HCT116 (cell line): ENCODE measurements at regions not wholly inside any gene's neighbourhood (a gene's known extent, or its start where the extent isn't known, plus 50 kb on each side); places are given as distances from the start of the nearest gene placed in this dataset.

Experiments
- ATAC-seq: fragments of 200-7000 bp; cut with Tn5 transposase; 2 replicates; pipeline ENCODE4 v1.9.1; 2020; ENCODE audit warnings: mild to moderate bottlenecking, moderate library complexity
- BruUV-seq: library from RNA; stranded (reverse); fragments of 400-500 nt; replicated peaks from 2 replicates; lab custom pipeline; 2021; lab: Mats Ljungman, UMichigan
- CTCF ChIA-PET: fragments of 300-600 bp; sonication (Branson Sonifier 250); formaldehyde crosslinking; loops from one replicate; lab custom pipeline; 2021; ENCODE audit warnings: antibody characterized with exemption; lab: Charles Lee
- POLR2A ChIA-PET: fragments of 300-600, 350-600 bp; sonication (Branson Sonifier 250); formaldehyde crosslinking; loops from one replicate; lab custom pipeline; 2021; ENCODE audit warnings: antibody characterized with exemption; lab: Charles Lee
- RAD21 ChIA-PET, 2 experiments: fragments of 300-600 bp; sonication (Branson Sonifier 250); formaldehyde crosslinking; loops; one replicate each; lab custom pipeline; 2023; ENCODE audit warnings: low total read pairs in 2 of 2; ENCODE audit not compliant: uncharacterized antibody in 2 of 2, unreplicated experiment in 2 of 2, low non-redundant PET in 1 of 2; lab: Charles Lee
- DNase-seq: peaks from one replicate; pipeline ENCODE4 v3.0.0-alpha.2; 2010; ENCODE audit warnings: low read depth, low spot score
- H2AFZ ChIP-seq: fragments of 200-600 bp; shearing (Covaris generic), sonication (generic); 2 replicates; pipeline ENCODE4 v1.6.1; 2017; ENCODE audit warnings: low read depth, mixed run types, mixed read lengths, antibody characterized with exemption, low read length; ENCODE audit not compliant: poor library complexity, severe bottlenecking
- H3K27ac ChIP-seq: 2 replicates; pipeline ENCODE4 v1.5.1; 2012; ENCODE audit warnings: low read depth, low read length
- H3K27me3 ChIP-seq: fragments of 200-600 bp; sonication (generic); 2 replicates; pipeline ENCODE4 v1.6.1; 2016; ENCODE audit warnings: mixed run types, low read length, mixed read lengths; ENCODE audit not compliant: insufficient read depth
- H3K36me3 ChIP-seq, 2 experiments: fragments of 200-500 bp in 1 of 2; fragments of 200-600 bp in 1 of 2; sonication (Bioruptor generic) in 1 of 2; sonication (generic) in 1 of 2; 2 replicates each; pipeline versions ENCODE4 v1.5.1 to v1.6.1; 2014 to 2016; ENCODE audit warnings: low read length in 2 of 2, inconsistent platforms in 1 of 2, mixed read lengths in 1 of 2, mixed run types in 1 of 2; ENCODE audit not compliant: insufficient read depth in 2 of 2, control insufficient read depth in 1 of 2
- H3K4me1 ChIP-seq, 2 experiments: fragments of 200-600 bp in 1 of 2; sonication (generic) in 1 of 2; 2 replicates each; pipeline versions ENCODE4 v1.5.1 to v1.6.1; 2012 to 2017; ENCODE audit warnings: low read length in 2 of 2, inconsistent platforms in 1 of 2, mild to moderate bottlenecking in 1 of 2, mixed read lengths in 1 of 2, mixed run types in 1 of 2, moderate library complexity in 1 of 2; ENCODE audit not compliant: insufficient read depth in 2 of 2, control insufficient read depth in 1 of 2
- H3K4me2 ChIP-seq: fragments of 200-600 bp; sonication (generic); 2 replicates; pipeline ENCODE4 v1.6.1; 2017; ENCODE audit warnings: mixed run types, low read length, mixed read lengths
- H3K4me3 ChIP-seq, 2 experiments: fragments of 200-600 bp in 1 of 2; sonication (generic) in 1 of 2; replicated peaks in 1 of 2; 2 replicates each; pipeline ENCODE4 v1.5.1; 2011 to 2016; ENCODE audit warnings: low read length in 2 of 2, control low read depth in 1 of 2, low read depth in 1 of 2, mild to moderate bottlenecking in 1 of 2, mixed read lengths in 1 of 2, mixed run types in 1 of 2
- H3K79me2 ChIP-seq: fragments of 200-600 bp; sonication (generic); 2 replicates; pipeline ENCODE4 v1.6.1; 2017; ENCODE audit warnings: mild to moderate bottlenecking, mixed run types, low read length, moderate library complexity, mixed read lengths; ENCODE audit not compliant: insufficient read depth
- H3K9ac ChIP-seq: fragments of 200-600 bp; sonication (generic); 2 replicates; pipeline ENCODE4 v1.6.1; 2016; ENCODE audit warnings: low read length, mixed read lengths
- H3K9me2 ChIP-seq: fragments of 200-600 bp; sonication (generic), shearing (Covaris generic); 2 replicates; pipeline ENCODE4 v1.6.1; 2017; ENCODE audit warnings: mixed run types, mild to moderate bottlenecking, moderate library complexity; ENCODE audit not compliant: insufficient read depth
- H3K9me3 ChIP-seq, 2 experiments: fragments of 200-500 bp in 1 of 2; fragments of 200-600 bp in 1 of 2; sonication (Bioruptor generic) in 1 of 2; sonication (generic) in 1 of 2; 2 replicates each; pipeline ENCODE4 v1.6.1; 2014 to 2017; ENCODE audit warnings: low read length in 2 of 2, mixed read lengths in 2 of 2, inconsistent platforms in 1 of 2, low read depth in 1 of 2, mild to moderate bottlenecking in 1 of 2, mixed run types in 1 of 2, moderate library complexity in 1 of 2; ENCODE audit not compliant: control insufficient read depth in 1 of 2, insufficient read depth in 1 of 2
- H4K20me1 ChIP-seq: fragments of 200-600 bp; sonication (generic), shearing (Covaris generic); 2 replicates; pipeline ENCODE4 v1.6.1; 2017; ENCODE audit warnings: mixed run types, mild to moderate bottlenecking, moderate library complexity; ENCODE audit not compliant: insufficient read depth
- CBX3 ChIP-seq: IDR thresholded peaks from 2 replicates; pipeline ENCODE4 v1.6.1; 2012; ENCODE audit warnings: low read depth
- CEBPB ChIP-seq: IDR thresholded peaks from 2 replicates; pipeline ENCODE4 v1.6.1; 2012; ENCODE audit warnings: low read depth
- EGR1 ChIP-seq: IDR thresholded peaks from 2 replicates; pipeline ENCODE4 v1.6.1; 2012; ENCODE audit warnings: low read depth
- ELF1 ChIP-seq: IDR thresholded peaks from 2 replicates; pipeline ENCODE4 v1.6.1; 2012; ENCODE audit warnings: low read depth, borderline replicate concordance
- EZH2phosphoT487 ChIP-seq: fragments of 200-600 bp; IDR thresholded peaks from 2 replicates; pipeline ENCODE4 v1.6.1; 2018; ENCODE audit warnings: antibody characterized with exemption, borderline replicate concordance
- FOSL1 ChIP-seq: IDR thresholded peaks from 2 replicates; pipeline ENCODE4 v1.6.1; 2012; ENCODE audit warnings: low read depth
- JUND ChIP-seq: IDR thresholded peaks from 2 replicates; pipeline ENCODE4 v1.6.1; 2012
- POLR2AphosphoS5 ChIP-seq: IDR thresholded peaks from 2 replicates; pipeline ENCODE4 v1.6.1; 2011; ENCODE audit warnings: mild to moderate bottlenecking, low read depth, low read length, moderate library complexity
- RAD21 ChIP-seq: IDR thresholded peaks from 2 replicates; pipeline ENCODE4 v1.6.1; 2012; ENCODE audit warnings: low read depth, mild to moderate bottlenecking
- SIN3A ChIP-seq: IDR thresholded peaks from 2 replicates; pipeline ENCODE4 v1.6.1; 2012; ENCODE audit warnings: low read depth
- SRF ChIP-seq: IDR thresholded peaks from 2 replicates; pipeline ENCODE4 v1.6.1; 2012; ENCODE audit warnings: low read depth
- ZNF274 ChIP-seq: fragments of 200-500 bp; sonication (Bioruptor generic); IDR thresholded peaks from 2 replicates; pipeline ENCODE4 v1.6.1; 2014; ENCODE audit warnings: mild to moderate bottlenecking, low read depth, low read length, inconsistent platforms
- intact Hi-C: fragments of 100-400 bp; cut with micrococcal nuclease; formaldehyde crosslinking; loops from 2 replicates; pipeline ENCODE4 v1.10.0; 2022
- TF ChIP-seq, protein P1 (sequence below): IDR thresholded peaks from 2 replicates; pipeline ENCODE4 v1.6.1; 2012; ENCODE audit warnings: low read depth
- TF ChIP-seq, protein P2 (sequence below): IDR thresholded peaks from 2 replicates; pipeline ENCODE4 v1.6.1; 2011; ENCODE audit warnings: mild to moderate bottlenecking, low read length, moderate library complexity; ENCODE audit not compliant: insufficient replicate concordance; ENCODE audit errors: extremely low read depth
- TF ChIP-seq, protein P3 (sequence below): IDR thresholded peaks from 2 replicates; pipeline ENCODE4 v1.6.1; 2012

DNA sequence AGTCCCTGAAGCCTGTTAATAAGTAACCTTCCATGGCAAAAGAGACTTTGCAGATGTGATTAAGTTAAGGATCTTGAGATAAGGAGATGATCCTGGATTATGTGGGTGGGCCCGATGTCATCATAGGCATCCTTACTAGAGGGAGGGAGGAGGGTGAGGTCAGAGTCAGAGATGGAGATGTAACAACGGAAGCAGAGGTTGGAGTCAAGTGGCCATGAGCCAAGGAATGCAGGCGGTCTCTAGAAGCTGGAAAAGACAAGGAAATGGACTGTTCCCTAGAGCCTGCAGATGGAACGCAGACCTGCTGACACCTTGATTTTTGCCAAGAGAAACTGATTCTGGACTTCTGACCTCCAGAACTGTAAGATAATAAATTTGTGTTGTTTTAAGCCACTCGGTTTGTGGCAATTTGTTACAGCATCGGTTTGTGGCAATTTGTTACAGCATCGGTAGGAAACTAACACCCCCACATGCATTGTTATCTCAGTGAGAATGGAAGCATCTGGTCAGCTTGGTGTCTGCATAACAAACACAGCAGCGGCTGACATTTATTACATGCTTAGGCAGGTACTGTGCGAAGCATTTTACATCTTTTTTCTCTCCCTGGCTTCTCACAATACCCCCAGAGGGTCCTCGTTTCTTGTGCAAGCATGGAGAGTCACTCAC, 55.6 kb downstream of the CLDN34 start:
- no peaks in the 10 kb centered on the region for H3K36me3 ChIP-seq
- no peak overlapping the region for H3K27ac ChIP-seq
- RAD21 ChIA-PET, result no interaction called here
- no peaks in the 10 kb centered on the region for H3K27me3 ChIP-seq
- no peak overlapping the region for H3K4me2 ChIP-seq
- H3K4me1 ChIP-seq, result peaks cover 6 to 30% of the 10 kb centered on the region in 2 experiments
- no peaks in the 10 kb centered on the region for H3K9me3 ChIP-seq
- no peak overlapping the region for H2AFZ ChIP-seq
- ATAC-seq (no peak), DNase-seq (no peak)
- POLR2A ChIA-PET, result no interaction called here
- CTCF ChIA-PET, result no interaction called here
- no TSS peak for BruUV-seq
- intact Hi-C loops, result no loop called here
- no peaks in the 10 kb centered on the region for H3K79me2 ChIP-seq
- no peak overlapping the region for H3K9ac ChIP-seq
- TF ChIP-seq ELF1 (no peak), RAD21 (no peak), CBX3 (no peak), CEBPB (no peak), SIN3A (no peak), EZH2phosphoT487 (no peak), SRF (no peak), JUND (no peak), FOSL1 (no peak), ZNF274 (no peak), POLR2AphosphoS5 (no peak), EGR1 (no peak)
- TF ChIP-seq, protein P1, sequence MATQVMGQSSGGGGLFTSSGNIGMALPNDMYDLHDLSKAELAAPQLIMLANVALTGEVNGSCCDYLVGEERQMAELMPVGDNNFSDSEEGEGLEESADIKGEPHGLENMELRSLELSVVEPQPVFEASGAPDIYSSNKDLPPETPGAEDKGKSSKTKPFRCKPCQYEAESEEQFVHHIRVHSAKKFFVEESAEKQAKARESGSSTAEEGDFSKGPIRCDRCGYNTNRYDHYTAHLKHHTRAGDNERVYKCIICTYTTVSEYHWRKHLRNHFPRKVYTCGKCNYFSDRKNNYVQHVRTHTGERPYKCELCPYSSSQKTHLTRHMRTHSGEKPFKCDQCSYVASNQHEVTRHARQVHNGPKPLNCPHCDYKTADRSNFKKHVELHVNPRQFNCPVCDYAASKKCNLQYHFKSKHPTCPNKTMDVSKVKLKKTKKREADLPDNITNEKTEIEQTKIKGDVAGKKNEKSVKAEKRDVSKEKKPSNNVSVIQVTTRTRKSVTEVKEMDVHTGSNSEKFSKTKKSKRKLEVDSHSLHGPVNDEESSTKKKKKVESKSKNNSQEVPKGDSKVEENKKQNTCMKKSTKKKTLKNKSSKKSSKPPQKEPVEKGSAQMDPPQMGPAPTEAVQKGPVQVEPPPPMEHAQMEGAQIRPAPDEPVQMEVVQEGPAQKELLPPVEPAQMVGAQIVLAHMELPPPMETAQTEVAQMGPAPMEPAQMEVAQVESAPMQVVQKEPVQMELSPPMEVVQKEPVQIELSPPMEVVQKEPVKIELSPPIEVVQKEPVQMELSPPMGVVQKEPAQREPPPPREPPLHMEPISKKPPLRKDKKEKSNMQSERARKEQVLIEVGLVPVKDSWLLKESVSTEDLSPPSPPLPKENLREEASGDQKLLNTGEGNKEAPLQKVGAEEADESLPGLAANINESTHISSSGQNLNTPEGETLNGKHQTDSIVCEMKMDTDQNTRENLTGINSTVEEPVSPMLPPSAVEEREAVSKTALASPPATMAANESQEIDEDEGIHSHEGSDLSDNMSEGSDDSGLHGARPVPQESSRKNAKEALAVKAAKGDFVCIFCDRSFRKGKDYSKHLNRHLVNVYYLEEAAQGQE, result no peak
- TF ChIP-seq, protein P2, sequence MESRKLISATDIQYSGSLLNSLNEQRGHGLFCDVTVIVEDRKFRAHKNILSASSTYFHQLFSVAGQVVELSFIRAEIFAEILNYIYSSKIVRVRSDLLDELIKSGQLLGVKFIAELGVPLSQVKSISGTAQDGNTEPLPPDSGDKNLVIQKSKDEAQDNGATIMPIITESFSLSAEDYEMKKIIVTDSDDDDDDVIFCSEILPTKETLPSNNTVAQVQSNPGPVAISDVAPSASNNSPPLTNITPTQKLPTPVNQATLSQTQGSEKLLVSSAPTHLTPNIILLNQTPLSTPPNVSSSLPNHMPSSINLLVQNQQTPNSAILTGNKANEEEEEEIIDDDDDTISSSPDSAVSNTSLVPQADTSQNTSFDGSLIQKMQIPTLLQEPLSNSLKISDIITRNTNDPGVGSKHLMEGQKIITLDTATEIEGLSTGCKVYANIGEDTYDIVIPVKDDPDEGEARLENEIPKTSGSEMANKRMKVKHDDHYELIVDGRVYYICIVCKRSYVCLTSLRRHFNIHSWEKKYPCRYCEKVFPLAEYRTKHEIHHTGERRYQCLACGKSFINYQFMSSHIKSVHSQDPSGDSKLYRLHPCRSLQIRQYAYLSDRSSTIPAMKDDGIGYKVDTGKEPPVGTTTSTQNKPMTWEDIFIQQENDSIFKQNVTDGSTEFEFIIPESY, result no peak
- TF ChIP-seq, protein P3, sequence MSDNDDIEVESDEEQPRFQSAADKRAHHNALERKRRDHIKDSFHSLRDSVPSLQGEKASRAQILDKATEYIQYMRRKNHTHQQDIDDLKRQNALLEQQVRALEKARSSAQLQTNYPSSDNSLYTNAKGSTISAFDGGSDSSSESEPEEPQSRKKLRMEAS, result no peak
- no peaks in the 10 kb centered on the region for H3K9me2 ChIP-seq
- no peak overlapping the region for H3K4me3 ChIP-seq
- no peaks in the 10 kb centered on the region for H4K20me1 ChIP-seq
